B cell (primary cell): ENCODE measurements at regions not wholly inside any gene's neighbourhood (a gene's known extent, or its start where the extent isn't known, plus 50 kb on each side); places are given as distances from the start of the nearest gene placed in this dataset.

Experiments
- ATAC-seq: fragments of 200-7000 bp; cut with Tn5 transposase; one replicate; pipeline ENCODE4 v1.10.0; 2021; ENCODE audit warnings: low read depth, mild to moderate bottlenecking, moderate number of reproducible peaks, moderate library complexity
- CTCF ChIA-PET: fragments of 350-600 bp; sonication (Branson Sonifier 250); formaldehyde crosslinking; loops from one replicate; lab custom pipeline; 2021; ENCODE audit warnings: antibody characterized with exemption, inconsistent platforms; lab: Charles Lee
- POLR2A ChIA-PET: fragments of 350-600 bp; sonication (Branson Sonifier 250); formaldehyde crosslinking; loops from one replicate; lab custom pipeline; 2021; ENCODE audit warnings: antibody characterized with exemption; lab: Charles Lee
- DNase-seq: peaks from one replicate; pipeline ENCODE4 v3.0.0; 2013
- H2AFZ ChIP-seq: 2 replicates; pipeline ENCODE4 v1.6.1; 2012; ENCODE audit warnings: mild to moderate bottlenecking, low read depth, low read length; ENCODE audit not compliant: insufficient read depth, poor library complexity, severe bottlenecking
- H3K27ac ChIP-seq, 2 donors: 1 replicate in 1 of 2; 2 replicates in 1 of 2; pipeline ENCODE4 v1.5.1; 2012 to 2013; ENCODE audit warnings: low read length in 2 of 2, mild to moderate bottlenecking in 2 of 2, moderate library complexity in 1 of 2
- H3K27me3 ChIP-seq, 4 experiments: fragments of 200-600 bp in 1 of 4; sonication (generic) in 1 of 4; replicated peaks in 1 of 4; 1 replicate in 2 of 4; 2 replicates in 2 of 4; pipeline versions ENCODE4 v1.6.1 to v1.7.0; 2013 to 2016; ENCODE audit warnings: low read length in 3 of 4, mild to moderate bottlenecking in 2 of 4, mixed read lengths in 1 of 4, moderate library complexity in 1 of 4; ENCODE audit not compliant: insufficient read depth in 4 of 4, control insufficient read depth in 3 of 4; ENCODE audit errors: control extremely low read depth in 1 of 4
- H3K36me3 ChIP-seq, 2 experiments: replicated peaks in 1 of 2; 1 replicate in 1 of 2; 2 replicates in 1 of 2; pipeline versions ENCODE4 v1.6.1 to v1.7.1; 2013; ENCODE audit warnings: low read length in 1 of 2; ENCODE audit not compliant: insufficient read depth in 2 of 2, control insufficient read depth in 1 of 2; ENCODE audit errors: control extremely low read depth in 1 of 2, extremely low read depth in 1 of 2
- H3K4me1 ChIP-seq, 2 donors: fragments of 200-600 bp in 1 of 2; sonication (generic) in 1 of 2; 1 replicate in 1 of 2; 2 replicates in 1 of 2; pipeline versions ENCODE4 v1.5.1 to v1.6.1; 2013 to 2017; ENCODE audit warnings: low read length in 2 of 2; ENCODE audit not compliant: control insufficient read depth in 2 of 2, insufficient read depth in 2 of 2
- H3K4me2 ChIP-seq: replicated peaks from 2 replicates; pipeline ENCODE3; 2012; ENCODE audit warnings: mild to moderate bottlenecking, low read depth, low read length; ENCODE audit not compliant: poor library complexity, severe bottlenecking
- H3K4me3 ChIP-seq, 5 experiments: fragments of 200-600 bp in 1 of 5; sonication (generic) in 1 of 5; 1 replicate in 3 of 5; 2 replicates in 2 of 5; pipeline versions ENCODE4 v1.5.1 to v1.7.0; 2011 to 2016; ENCODE audit warnings: low read length in 4 of 5, mild to moderate bottlenecking in 4 of 5, low read depth in 2 of 5, control low read depth in 1 of 5, moderate library complexity in 1 of 5; ENCODE audit not compliant: insufficient read depth in 1 of 5; ENCODE audit errors: control extremely low read depth in 1 of 5, extremely low read depth in 1 of 5
- H3K79me2 ChIP-seq: fragments of 200-600 bp; sonication (generic); one replicate; pipeline ENCODE4 v1.6.0; 2016; ENCODE audit warnings: low read length; ENCODE audit not compliant: control insufficient read depth, insufficient read depth
- H3K9ac ChIP-seq: fragments of 200-600 bp; sonication (generic); 2 replicates; pipeline ENCODE4 v1.6.1; 2017; ENCODE audit warnings: mild to moderate bottlenecking, low read length, moderate library complexity
- H3K9me3 ChIP-seq, 3 donors: one replicate each; pipeline versions ENCODE4 v1.6.1 to v1.7.1; 2013; ENCODE audit warnings: low read length in 2 of 3; ENCODE audit not compliant: control insufficient read depth in 2 of 3, insufficient read depth in 1 of 3; ENCODE audit errors: control extremely low read depth in 1 of 3
- H4K20me1 ChIP-seq: 2 replicates; pipeline ENCODE4 v1.6.0; 2012; ENCODE audit warnings: mild to moderate bottlenecking, low read length; ENCODE audit not compliant: insufficient read depth, control insufficient read depth, poor library complexity, severe bottlenecking
- H3K27ac Mint-ChIP-seq: one replicate; pipeline ENCODE4 v1.8.0; 2021; ENCODE audit warnings: mixed read lengths
- H3K27me3 Mint-ChIP-seq: one replicate; pipeline ENCODE4 v1.8.0; 2021; ENCODE audit warnings: mixed read lengths
- H3K4me1 Mint-ChIP-seq: one replicate; pipeline ENCODE4 v1.8.0; 2021; ENCODE audit warnings: mixed read lengths
- H3K4me3 Mint-ChIP-seq: one replicate; pipeline ENCODE4 v1.8.0; 2021; ENCODE audit warnings: mixed read lengths
- H3K9me3 Mint-ChIP-seq: one replicate; pipeline ENCODE4 v1.8.0; 2022; ENCODE audit warnings: mixed read lengths; ENCODE audit not compliant: insufficient read depth
- EZH2 ChIP-seq: IDR thresholded peaks from 2 replicates; pipeline ENCODE4 v1.6.1; 2012; ENCODE audit warnings: borderline replicate concordance, low read depth, mild to moderate bottlenecking, moderate library complexity, low read length; ENCODE audit not compliant: insufficient read depth, poor library complexity, severe bottlenecking
- WGBS: methylation state at CpG from one replicate; pipeline ENCODE4 v1.1.5; 2013; ENCODE audit warnings: missing lambda C conversion rate; ENCODE audit not compliant: insufficient coverage; 5-methylcytosine and 5-hydroxymethylcytosine counted together
- intact Hi-C: fragments of 100-400 bp; cut with micrococcal nuclease; formaldehyde crosslinking; loops from one replicate; pipeline ENCODE4 v1.10.0; 2022
- TF ChIP-seq, protein P1 (sequence below): fragments of 200-600 bp; IDR thresholded peaks from one replicate; pipeline ENCODE4 v1.8.0; 2022; ENCODE audit warnings: antibody characterized with exemption, mild to moderate bottlenecking

DNA sequence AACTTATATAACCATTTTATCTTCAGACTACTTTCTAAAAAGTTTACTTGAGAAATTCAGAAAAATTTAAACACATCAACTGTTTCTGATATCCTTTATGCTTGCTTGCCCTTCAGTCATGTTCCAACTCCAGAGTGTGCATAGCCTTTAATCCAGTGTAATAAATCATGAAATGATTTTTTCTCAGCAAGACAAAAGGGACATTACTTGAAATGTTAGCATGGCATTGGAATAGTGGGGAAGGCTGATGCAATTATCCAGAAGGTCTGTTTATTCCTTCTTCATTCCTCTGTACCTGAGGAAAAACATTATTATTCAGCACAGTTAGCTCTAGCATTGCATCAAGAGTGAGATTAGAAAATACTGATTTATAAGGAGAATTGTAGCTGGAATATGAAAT is 209.9 kb downstream of the SLC7A11 start:
- ChIA-PET CTCF (interaction anchor here (3.3 kb wide), 1 partner anchor 58 kb away, joined by 12 read pairs; no protein-coding TSS in a partner anchor), POLR2A (no interaction called here)
- Histone ChIP-seq H3K4me2 (no peak overlapping the region), H3K27me3 (peaks cover 0 to 4% (median 0%) of the 10 kb centered on the region in 4 experiments), H3K4me1 (peaks cover 7 to 10% of the 10 kb centered on the region in 2 donors), H3K79me2 (no peaks in the 10 kb centered on the region), H3K36me3 (no peaks in the 10 kb centered on the region), H3K4me3 (no peak overlapping the region), H2AFZ (no peak overlapping the region), H3K27ac (no peak overlapping the region), H3K9ac (no peak overlapping the region), H3K9me3 (no peaks in the 10 kb centered on the region), H4K20me1 (no peaks in the 10 kb centered on the region)
- Mint-ChIP-seq H3K4me3 (no peak overlapping the region), H3K27me3 (no peaks in the 10 kb centered on the region), H3K27ac (no peak overlapping the region), H3K4me1 (peaks cover 10% of the 10 kb centered on the region), H3K9me3 (no peaks in the 10 kb centered on the region)
- TF ChIP-seq, protein P1, sequence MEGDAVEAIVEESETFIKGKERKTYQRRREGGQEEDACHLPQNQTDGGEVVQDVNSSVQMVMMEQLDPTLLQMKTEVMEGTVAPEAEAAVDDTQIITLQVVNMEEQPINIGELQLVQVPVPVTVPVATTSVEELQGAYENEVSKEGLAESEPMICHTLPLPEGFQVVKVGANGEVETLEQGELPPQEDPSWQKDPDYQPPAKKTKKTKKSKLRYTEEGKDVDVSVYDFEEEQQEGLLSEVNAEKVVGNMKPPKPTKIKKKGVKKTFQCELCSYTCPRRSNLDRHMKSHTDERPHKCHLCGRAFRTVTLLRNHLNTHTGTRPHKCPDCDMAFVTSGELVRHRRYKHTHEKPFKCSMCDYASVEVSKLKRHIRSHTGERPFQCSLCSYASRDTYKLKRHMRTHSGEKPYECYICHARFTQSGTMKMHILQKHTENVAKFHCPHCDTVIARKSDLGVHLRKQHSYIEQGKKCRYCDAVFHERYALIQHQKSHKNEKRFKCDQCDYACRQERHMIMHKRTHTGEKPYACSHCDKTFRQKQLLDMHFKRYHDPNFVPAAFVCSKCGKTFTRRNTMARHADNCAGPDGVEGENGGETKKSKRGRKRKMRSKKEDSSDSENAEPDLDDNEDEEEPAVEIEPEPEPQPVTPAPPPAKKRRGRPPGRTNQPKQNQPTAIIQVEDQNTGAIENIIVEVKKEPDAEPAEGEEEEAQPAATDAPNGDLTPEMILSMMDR, result no peak
- no peak for TF ChIP-seq EZH2
- DNase-seq (no peak), ATAC-seq (no peak)
- intact Hi-C loops, result no loop called here

DNA sequence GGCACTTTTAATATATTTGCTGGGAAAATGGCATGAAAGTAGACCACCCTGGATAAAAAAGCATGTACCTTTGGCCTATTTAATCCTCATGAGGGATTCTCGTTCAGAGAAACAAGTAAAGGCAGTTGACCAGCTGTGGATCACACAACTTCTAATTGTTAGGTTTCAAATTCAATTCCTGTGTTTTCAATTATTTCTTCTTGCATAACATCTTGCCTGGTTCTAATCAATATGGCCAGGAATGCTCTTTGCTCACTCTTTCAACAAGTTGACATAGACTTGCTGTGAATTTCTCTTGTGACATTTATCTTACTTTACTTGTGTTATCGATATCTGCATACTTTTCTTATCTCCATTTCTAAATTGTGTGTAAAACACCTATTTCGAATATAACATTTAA is 211.8 kb downstream of the SLC7A11 start:
- Histone ChIP-seq H3K9ac (no peak overlapping the region), H4K20me1 (no peaks in the 10 kb centered on the region), H3K4me3 (no peak overlapping the region), H3K79me2 (no peaks in the 10 kb centered on the region), H3K27ac (no peak overlapping the region), H3K27me3 (peaks cover 0 to 4% (median 0%) of the 10 kb centered on the region in 4 experiments), H2AFZ (no peak overlapping the region), H3K4me1 (peaks cover 3 to 4% of the 10 kb centered on the region in 2 donors), H3K36me3 (no peaks in the 10 kb centered on the region), H3K9me3 (no peaks in the 10 kb centered on the region), H3K4me2 (no peak overlapping the region)
- H3K9me3 Mint-ChIP-seq, result no peaks in the 10 kb centered on the region
- H3K4me1 Mint-ChIP-seq, result peaks cover 5% of the 10 kb centered on the region
- no CpG with 5 or more reads among the region's 3 CpGs for WGBS
- TF ChIP-seq EZH2, result no peak
- TF ChIP-seq, protein P1, result no peak
- no peaks in the 10 kb centered on the region for H3K27me3 Mint-ChIP-seq
- POLR2A ChIA-PET, result no interaction called here
- CTCF ChIA-PET, result no interaction called here
- H3K27ac Mint-ChIP-seq, result no peak overlapping the region
- intact Hi-C loops, result no loop called here
- no peak for ATAC-seq
- DNase-seq, result no peak
- no peak overlapping the region for H3K4me3 Mint-ChIP-seq
